ENCODE measurements at regions not wholly inside any gene's neighbourhood (a gene's known extent, or its start where the extent isn't known, plus 50 kb on each side); places are given as distances from the start of the nearest gene placed in this dataset.
"Not testable (repeated sequence)": the region's sequence is repeated elsewhere in the genome, so short reads cannot be mapped to it uniquely, and the experiment has no call there.

DNA sequence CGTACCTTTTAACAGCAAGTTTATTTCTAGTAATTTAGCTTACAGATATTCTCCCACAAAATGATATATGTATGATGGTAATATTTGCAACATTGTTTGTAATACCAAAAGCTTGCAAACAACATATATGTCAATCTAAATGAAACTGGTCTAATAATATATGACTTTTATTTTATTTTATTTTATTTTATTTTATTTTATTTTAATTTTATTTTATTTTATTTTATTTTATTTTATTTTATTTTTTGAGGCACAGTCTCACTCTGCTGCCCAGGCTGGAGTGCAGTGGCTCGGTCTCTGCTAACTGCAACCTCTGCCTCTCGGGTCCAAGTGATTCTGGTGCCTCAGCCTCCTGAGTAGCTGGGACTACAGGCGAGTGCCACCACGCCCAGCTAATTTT, 94.6 kb upstream of the ABCA1 start:
- DNase-seq (ENCODE audit: low spot score), result not testable (repeated sequence)

- no peak for DNase-seq (ENCODE audit: low spot score)
Observed at GRCh38 chr9:105023788-105024187, 95.8 kb upstream of the ABCA1 start.

DNA sequence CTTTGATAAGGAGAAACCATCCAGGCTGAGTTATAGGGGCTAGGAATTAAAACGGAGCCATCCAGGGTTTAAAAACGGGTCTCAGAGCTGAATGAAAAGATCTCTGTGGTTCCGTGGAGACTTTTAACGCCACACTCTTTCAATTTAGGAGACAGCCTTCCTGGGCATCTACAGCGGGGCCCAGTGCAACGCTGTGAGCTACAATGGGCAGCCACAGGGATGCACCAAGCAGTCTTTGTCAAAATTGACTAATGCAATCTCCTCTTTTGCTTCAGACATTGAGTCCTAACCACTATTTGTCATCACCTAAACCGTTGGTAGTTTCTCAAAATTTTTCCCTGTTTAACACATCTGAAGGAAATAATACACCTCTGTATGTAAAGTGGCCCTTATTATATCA, 96.6 kb upstream of the ABCA1 start:
- no peak for DNase-seq (ENCODE audit: low spot score)

DNA sequence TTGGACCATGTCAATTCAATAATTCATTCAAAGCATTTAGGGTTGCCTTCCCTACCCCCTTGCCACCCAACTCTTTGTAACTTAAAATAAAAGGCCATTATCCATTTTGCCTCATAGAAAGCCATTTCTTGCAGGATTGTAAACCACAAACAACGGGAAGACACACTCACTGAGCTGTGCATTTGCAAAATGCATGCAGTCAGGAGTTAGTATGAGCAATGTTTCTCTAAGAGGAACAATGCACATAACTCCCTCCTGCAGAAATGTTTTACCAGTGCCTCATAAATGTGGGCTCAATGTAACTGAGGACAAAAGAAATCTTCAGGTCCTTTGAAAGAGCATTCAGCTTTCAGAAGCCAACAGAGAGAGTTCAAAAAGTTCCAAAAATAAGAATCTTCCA, 98.5 kb upstream of the ABCA1 start:
- DNase-seq (ENCODE audit: low spot score), result no peak

- DNase-seq (ENCODE audit: low spot score), result no peak
Observed at GRCh38 chr9:105027084-105027483, 99.1 kb upstream of the ABCA1 start.

GRCh38 chr9:105030285-105030684, 102.3 kb upstream of the ABCA1 start:
- no peak for DNase-seq (ENCODE audit: low spot score)

GRCh38 chr9:105037139-105037538, 109.2 kb upstream of the ABCA1 start:
- DNase-seq (ENCODE audit: low spot score), result no peak

GRCh38 chr9:105038051-105038450, 110.1 kb upstream of the ABCA1 start:
- DNase-seq (ENCODE audit: low spot score), result no peak

GRCh38 chr9:105039175-105039799, 111.3 kb upstream of the ABCA1 start:
- DNase-seq (ENCODE audit: low spot score), result no peak

DNA sequence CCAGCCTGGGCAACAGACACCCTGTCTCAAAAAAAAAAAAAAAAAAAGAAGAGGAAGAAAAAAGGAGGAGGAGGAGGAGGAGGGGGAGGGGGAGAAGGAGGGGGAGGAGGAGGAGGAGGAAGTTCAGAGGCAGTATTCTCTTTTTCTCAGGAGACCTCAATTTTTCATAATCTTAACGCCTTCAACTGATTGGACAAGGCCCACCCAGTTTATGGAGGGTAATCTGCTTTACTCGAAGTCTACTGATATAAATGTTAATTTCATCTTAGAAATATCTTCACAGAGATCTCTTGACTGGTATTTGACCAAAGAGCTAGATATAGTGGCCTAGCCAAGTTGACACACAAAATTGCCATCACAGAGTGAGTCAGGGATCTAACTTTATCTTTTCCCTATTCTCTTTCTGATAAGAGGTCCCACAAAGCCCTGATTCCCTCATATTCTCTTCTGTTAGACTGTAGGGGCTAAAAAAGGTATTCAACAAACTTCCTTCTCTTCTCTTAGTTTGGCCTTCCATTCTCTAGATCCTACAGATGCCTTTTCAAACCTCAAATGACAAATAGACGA, 115.5 kb upstream of the ABCA1 start:
- DNase-seq (ENCODE audit: low spot score), result no peak

GRCh38 chr9:105044518-105044917, 116.6 kb upstream of the ABCA1 start:
- DNase-seq (ENCODE audit: low spot score), result no peak

GRCh38 chr9:105046907-105047741, 119.2 kb upstream of the ABCA1 start:
- no peak for DNase-seq (ENCODE audit: low spot score)

GRCh38 chr9:105047742-105048041, 119.7 kb upstream of the ABCA1 start:
- no peak for DNase-seq (ENCODE audit: low spot score)

GRCh38 chr9:105048331-105048730, 120.4 kb upstream of the ABCA1 start:
- no peak for DNase-seq (ENCODE audit: low spot score)

DNA sequence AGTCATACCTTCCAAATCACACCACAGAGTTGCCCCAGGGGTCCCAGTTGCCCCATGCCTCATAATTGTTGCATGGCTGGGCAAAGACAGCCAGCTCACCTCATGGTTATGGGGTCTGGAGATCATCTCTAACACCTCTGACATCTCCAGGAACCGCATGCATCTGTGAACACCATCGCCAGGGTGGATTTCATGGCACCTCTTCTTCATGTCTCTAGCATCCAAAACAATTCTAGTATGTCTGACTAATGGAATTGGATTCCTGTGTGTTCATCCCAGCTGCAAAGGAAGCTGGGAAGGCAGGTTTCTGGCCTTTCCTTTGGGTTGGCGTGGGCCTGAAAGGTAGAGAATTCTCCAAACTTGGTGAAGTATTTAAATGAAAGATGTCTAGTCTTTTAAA, 122.3 kb upstream of the ABCA1 start:
- no peak for DNase-seq (ENCODE audit: low spot score)

- no peak for DNase-seq (ENCODE audit: low spot score)
Observed at GRCh38 chr9:105051897-105052296, 123.9 kb upstream of the ABCA1 start.

DNA sequence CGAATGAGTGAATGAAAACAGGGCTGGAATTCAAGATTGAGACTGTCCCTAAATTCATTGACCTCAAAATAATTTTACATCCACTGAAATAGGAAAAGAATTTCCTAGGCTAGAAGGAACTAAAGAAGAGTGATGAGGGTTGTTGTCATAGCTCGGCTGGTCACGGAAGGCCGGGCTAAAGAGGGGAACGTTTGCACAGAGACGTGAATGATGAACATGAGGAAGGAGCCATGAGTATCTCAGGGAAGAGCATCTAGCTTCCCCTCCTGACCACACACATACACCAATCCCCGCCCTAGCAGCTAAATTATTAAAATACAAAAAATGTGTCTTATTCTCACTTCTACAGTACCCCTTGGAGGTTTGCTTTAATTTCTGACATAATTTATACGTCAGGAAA, 124.4 kb upstream of the ABCA1 start:
- no peak for DNase-seq (ENCODE audit: low spot score)

DNA sequence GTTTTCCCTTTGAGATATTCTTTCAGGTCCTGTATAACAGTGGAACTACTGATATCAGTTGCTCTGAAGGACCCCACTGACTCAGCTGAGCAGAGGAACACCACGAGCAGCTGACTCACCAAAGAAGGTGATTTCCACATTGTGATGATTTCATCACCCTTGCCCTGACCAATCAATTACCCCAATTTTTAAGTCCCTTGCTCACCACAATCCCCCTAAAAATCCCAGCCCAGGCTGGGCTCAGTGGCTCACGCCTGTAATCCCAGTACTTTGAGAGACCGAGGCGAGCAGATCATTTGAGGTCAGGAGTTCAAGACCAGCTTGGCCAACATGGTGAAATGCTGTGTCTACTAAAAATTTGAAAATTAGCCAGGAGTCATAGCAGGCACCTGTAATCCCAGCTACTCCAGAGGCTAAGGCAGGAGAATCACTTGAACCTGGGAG, 125.3 kb upstream of the ABCA1 start:
- no peak for DNase-seq (ENCODE audit: low spot score)

GRCh38 chr9:105054491-105054890, 126.5 kb upstream of the ABCA1 start:
- DNase-seq (ENCODE audit: low spot score), result no peak

- DNase-seq (ENCODE audit: low spot score), result no peak
Observed at GRCh38 chr9:105055917-105056316, 128.0 kb upstream of the ABCA1 start.

DNA sequence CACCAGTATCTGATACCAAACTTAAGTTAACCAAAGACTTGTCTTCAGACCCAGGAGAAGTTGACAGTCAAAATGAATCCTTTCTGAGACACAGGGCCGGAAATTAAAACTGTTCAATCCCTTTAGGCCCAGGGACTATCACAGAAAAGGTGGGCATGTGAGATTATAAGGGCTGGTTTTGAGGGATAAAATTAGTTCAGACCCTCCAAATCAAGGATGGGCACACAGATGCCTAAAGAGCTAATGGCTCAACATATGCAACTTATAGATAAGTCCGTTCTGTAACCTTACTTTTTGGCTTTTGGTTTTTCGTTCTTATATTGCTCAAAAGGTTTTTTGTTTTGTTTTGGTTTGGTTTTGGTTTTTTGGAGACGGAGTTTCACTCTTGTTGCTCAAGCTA, 129.6 kb upstream of the ABCA1 start:
- no peak for DNase-seq (ENCODE audit: low spot score)

DNA sequence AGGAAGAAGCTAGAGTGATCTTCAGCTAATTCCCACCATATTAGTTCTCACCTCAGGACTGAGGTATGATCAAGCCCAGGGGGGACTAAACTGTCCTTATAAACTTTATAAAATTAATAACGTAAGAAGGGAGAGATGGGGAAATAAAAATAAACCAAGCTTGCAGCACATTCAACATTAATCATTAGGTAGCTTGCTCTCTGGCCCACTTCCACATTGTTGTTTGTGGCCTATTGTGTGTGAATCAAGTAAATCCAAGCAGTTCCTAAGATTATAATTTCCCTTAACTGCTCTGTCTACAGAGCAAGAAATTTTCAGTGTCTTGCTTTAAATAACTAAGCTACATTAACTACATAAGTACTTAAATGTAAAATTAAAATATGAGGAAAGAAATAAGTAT, 131.3 kb upstream of the ABCA1 start:
- no peak for DNase-seq (ENCODE audit: low spot score)

- no peak for DNase-seq (ENCODE audit: low spot score)
Observed at GRCh38 chr9:105062222-105062855, 134.4 kb upstream of the ABCA1 start.
